Progenitor cell of endocrine pancreas (in vitro differentiated cells): ENCODE measurements at regions not wholly inside any gene's neighbourhood (a gene's known extent, or its start where the extent isn't known, plus 50 kb on each side); places are given as distances from the start of the nearest gene placed in this dataset.

Experiments used
- DNase-seq: peaks from one replicate; pipeline ENCODE4 v3.0.0; 2021; ENCODE audit warnings: low spot score; ENCODE audit not compliant: unreplicated experiment
- H3K27ac Mint-ChIP-seq: 2 replicates; pipeline ENCODE4 v1.8.0; 2021; ENCODE audit warnings: mild to moderate bottlenecking, moderate library complexity, mixed read lengths
- H3K27me3 Mint-ChIP-seq: 2 replicates; pipeline ENCODE4 v1.8.0; 2021; ENCODE audit warnings: mixed read lengths
- H3K36me3 Mint-ChIP-seq: 2 replicates; pipeline ENCODE4 v1.8.0; 2022; ENCODE audit warnings: mixed read lengths; ENCODE audit not compliant: insufficient read depth
- H3K4me1 Mint-ChIP-seq: 2 replicates; pipeline ENCODE4 v1.8.0; 2021; ENCODE audit warnings: low read depth, mixed read lengths
- H3K4me3 Mint-ChIP-seq: 2 replicates; pipeline ENCODE4 v1.8.0; 2021; ENCODE audit warnings: low read depth, mild to moderate bottlenecking, moderate library complexity, mixed read lengths
- H3K9me3 Mint-ChIP-seq: 2 replicates; pipeline ENCODE4 v1.8.0; 2021; ENCODE audit warnings: low read depth, mixed read lengths
- CTCF ChIP-seq: fragments of 200-600 bp; sonication (generic); IDR thresholded peaks from one replicate; pipeline ENCODE4 v1.5.0; 2021; ENCODE audit warnings: antibody characterized with exemption, mild to moderate bottlenecking; ENCODE audit not compliant: unreplicated experiment

GRCh38 chr7:91346426-91346825 is 82.2 kb downstream of the FZD1 start:
- H3K27me3 Mint-ChIP-seq, result no peaks in the 10 kb centered on the region

DNA sequence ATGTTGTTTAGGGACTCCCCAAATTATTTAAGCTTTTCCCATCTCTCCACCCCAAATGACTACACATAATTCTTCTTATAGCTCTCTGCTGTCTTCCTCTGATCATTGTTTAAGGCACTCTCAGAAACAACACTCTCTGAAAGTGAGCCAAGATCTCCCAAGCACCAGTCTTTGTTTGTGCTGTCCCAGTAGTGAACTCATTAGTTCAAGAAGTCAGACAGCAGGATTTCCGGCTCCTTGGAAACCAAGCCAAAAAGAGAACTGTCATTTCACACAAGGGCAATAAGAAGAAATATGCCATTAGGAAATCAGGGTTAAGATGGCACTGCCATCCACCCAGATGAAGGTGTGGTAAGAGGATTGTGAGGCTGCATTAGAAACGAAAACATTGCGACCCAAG is 83.1 kb downstream of the FZD1 start:
- peaks cover 16% of the 10 kb centered on the region for H3K4me1 Mint-ChIP-seq
- H3K27me3 Mint-ChIP-seq, result no peaks in the 10 kb centered on the region
- no peaks in the 10 kb centered on the region for H3K9me3 Mint-ChIP-seq
- no peak overlapping the region for H3K27ac Mint-ChIP-seq
- H3K4me3 Mint-ChIP-seq, result no peak overlapping the region
- no peaks in the 10 kb centered on the region for H3K36me3 Mint-ChIP-seq
- TF ChIP-seq CTCF, result no peak
- no peak for DNase-seq

More at GRCh38 chr7:91346426-91346825, 82.2 kb downstream of the FZD1 start:
- H3K4me3 Mint-ChIP-seq, result no peak overlapping the region
- no peaks in the 10 kb centered on the region for H3K36me3 Mint-ChIP-seq
- no peaks in the 10 kb centered on the region for H3K9me3 Mint-ChIP-seq
- DNase-seq, result no peak
- no peak overlapping the region for H3K27ac Mint-ChIP-seq
- peaks cover 16% of the 10 kb centered on the region for H3K4me1 Mint-ChIP-seq
- TF ChIP-seq CTCF, result no peak

DNA sequence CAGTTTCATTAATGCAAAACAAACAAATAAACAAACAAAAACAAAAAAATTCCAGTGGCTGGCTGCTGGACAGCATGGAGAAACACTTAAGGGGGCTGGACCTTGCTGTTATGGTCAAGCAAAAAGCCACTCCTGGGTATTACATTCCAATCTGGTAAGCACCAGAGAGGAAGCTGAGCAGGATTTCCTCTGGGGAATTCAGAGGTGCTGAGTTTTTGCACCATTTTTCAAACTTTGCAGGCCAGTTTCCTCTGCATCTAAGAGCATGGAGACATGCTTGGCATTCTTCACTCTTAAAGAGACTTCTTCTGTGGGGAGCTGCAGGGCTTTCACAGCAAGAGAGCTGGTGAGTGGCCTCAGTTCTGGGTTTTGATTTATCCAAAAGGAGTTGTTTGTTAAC is 84.5 kb downstream of the FZD1 start:
- TF ChIP-seq CTCF, result no peak

GRCh38 chr7:91351374-91351773 is 87.1 kb downstream of the FZD1 start:
- H3K27me3 Mint-ChIP-seq, result no peaks in the 10 kb centered on the region
- no peak overlapping the region for H3K4me3 Mint-ChIP-seq
- H3K9me3 Mint-ChIP-seq, result no peaks in the 10 kb centered on the region
- no peak for DNase-seq
- TF ChIP-seq CTCF, result no peak
- no peak overlapping the region for H3K27ac Mint-ChIP-seq
- H3K36me3 Mint-ChIP-seq, result no peaks in the 10 kb centered on the region
- H3K4me1 Mint-ChIP-seq, result peaks cover 11% of the 10 kb centered on the region

More for the DNA sequence above, 84.5 kb downstream of the FZD1 start:
- H3K4me1 Mint-ChIP-seq, result peaks cover 16% of the 10 kb centered on the region
- H3K36me3 Mint-ChIP-seq, result no peaks in the 10 kb centered on the region
- no peak overlapping the region for H3K4me3 Mint-ChIP-seq
- no peak overlapping the region for H3K27ac Mint-ChIP-seq
- H3K27me3 Mint-ChIP-seq, result no peaks in the 10 kb centered on the region
- no peaks in the 10 kb centered on the region for H3K9me3 Mint-ChIP-seq
- no peak for DNase-seq

DNA sequence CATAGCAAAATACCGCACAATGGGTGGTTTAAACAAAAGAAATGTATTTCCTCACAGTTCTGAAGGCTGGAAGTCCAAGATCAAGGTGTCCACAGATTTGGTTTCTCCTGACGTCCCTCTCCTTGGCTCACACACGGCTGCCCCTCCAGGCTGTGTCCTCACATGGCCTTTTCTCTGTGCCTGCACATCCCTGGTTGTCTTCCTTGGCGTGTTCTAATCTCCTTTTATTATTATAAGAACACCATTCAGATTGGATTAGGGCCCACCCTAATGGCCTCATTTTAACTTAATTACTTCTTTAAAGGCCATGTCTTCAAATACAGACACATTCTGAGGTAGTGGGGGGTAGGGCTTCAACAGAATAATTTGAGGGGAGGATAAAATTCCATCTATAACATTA is 87.9 kb downstream of the FZD1 start:
- no peak overlapping the region for H3K4me3 Mint-ChIP-seq
- no peaks in the 10 kb centered on the region for H3K9me3 Mint-ChIP-seq
- H3K27ac Mint-ChIP-seq, result no peak overlapping the region
- no peaks in the 10 kb centered on the region for H3K27me3 Mint-ChIP-seq
- H3K36me3 Mint-ChIP-seq, result no peaks in the 10 kb centered on the region
- H3K4me1 Mint-ChIP-seq, result peaks cover 8% of the 10 kb centered on the region
- no peak for TF ChIP-seq CTCF
- no peak for DNase-seq
